NB4 (cell line): ENCODE measurements at regions not wholly inside any gene's neighbourhood (a gene's known extent, or its start where the extent isn't known, plus 50 kb on each side); places are given as distances from the start of the nearest gene placed in this dataset.

Experiments
- DNase-seq: peaks from one replicate; pipeline ENCODE4 v3.0.0; 2010; ENCODE audit warnings: low read depth
- H3K4me3 ChIP-seq: one replicate; pipeline ENCODE4 v1.5.1; 2011; ENCODE audit warnings: mild to moderate bottlenecking, low read depth, low read length, moderate library complexity
- MYC ChIP-seq: IDR thresholded peaks from 2 replicates; pipeline ENCODE4 v1.6.1; 2011; ENCODE audit warnings: low read depth, low read length
- POLR2A ChIP-seq: IDR thresholded peaks from 2 replicates; pipeline ENCODE4 v1.6.1; 2011; ENCODE audit warnings: mild to moderate bottlenecking; ENCODE audit not compliant: insufficient read length; ENCODE audit errors: extremely low read depth
- TF ChIP-seq, protein P1 (sequence below): IDR thresholded peaks from one replicate; pipeline ENCODE4 v1.5.1; 2012; ENCODE audit warnings: low read depth, low read length
- TF ChIP-seq, protein P2 (sequence below): IDR thresholded peaks from 2 replicates; pipeline ENCODE4 v1.6.1; 2011; ENCODE audit warnings: low read depth, low read length

DNA sequence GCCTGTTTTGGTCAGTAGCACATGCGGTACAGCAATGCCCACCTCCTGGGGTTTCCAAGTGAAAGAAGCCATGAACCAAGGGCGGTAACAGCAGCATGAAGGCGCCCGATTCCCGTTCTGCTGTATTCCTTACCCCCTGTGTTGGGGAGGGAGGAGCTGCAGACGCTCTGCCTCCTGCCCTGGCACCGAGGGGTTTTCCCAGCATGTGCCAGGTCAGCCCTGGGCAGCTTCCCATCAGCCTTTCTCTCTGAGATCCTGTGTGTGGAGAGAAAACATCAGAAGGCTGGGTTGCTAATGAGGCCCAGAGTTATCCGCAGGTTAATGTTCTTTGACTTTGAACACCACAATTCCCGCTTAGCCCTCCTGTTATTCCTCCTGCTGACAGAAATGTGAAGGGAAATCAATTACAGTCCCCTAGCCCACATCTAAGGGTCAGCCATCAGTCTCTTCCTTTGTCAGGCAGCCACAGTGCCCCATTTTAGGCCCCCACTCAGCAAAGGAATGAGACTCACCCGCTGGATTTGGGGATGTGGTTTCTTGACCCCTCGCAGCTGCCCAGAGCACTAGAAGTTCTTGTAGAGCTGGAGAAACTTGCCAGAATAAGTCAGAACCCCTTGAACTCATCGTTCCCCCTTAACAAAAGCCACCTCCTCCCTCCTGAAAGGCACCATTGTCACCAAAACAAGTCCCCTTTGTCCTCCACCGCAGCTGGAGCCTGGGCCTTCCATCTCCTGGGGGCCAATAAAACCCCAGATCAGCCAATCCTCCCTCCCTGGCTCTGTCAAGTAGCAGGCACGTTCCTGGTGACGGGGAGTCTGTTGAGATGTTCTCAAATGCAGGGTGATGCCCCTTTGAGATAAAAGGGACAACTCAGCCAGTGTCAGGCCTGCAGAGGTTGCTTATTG lies 168.5 kb downstream of the KATNIP start:
- DNase-seq: no peak
- TF ChIP-seq, protein P1, sequence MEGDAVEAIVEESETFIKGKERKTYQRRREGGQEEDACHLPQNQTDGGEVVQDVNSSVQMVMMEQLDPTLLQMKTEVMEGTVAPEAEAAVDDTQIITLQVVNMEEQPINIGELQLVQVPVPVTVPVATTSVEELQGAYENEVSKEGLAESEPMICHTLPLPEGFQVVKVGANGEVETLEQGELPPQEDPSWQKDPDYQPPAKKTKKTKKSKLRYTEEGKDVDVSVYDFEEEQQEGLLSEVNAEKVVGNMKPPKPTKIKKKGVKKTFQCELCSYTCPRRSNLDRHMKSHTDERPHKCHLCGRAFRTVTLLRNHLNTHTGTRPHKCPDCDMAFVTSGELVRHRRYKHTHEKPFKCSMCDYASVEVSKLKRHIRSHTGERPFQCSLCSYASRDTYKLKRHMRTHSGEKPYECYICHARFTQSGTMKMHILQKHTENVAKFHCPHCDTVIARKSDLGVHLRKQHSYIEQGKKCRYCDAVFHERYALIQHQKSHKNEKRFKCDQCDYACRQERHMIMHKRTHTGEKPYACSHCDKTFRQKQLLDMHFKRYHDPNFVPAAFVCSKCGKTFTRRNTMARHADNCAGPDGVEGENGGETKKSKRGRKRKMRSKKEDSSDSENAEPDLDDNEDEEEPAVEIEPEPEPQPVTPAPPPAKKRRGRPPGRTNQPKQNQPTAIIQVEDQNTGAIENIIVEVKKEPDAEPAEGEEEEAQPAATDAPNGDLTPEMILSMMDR: no peak
- TF ChIP-seq POLR2A (no peak), MYC (no peak)
- TF ChIP-seq, protein P2, sequence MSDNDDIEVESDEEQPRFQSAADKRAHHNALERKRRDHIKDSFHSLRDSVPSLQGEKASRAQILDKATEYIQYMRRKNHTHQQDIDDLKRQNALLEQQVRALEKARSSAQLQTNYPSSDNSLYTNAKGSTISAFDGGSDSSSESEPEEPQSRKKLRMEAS: no peak

DNA sequence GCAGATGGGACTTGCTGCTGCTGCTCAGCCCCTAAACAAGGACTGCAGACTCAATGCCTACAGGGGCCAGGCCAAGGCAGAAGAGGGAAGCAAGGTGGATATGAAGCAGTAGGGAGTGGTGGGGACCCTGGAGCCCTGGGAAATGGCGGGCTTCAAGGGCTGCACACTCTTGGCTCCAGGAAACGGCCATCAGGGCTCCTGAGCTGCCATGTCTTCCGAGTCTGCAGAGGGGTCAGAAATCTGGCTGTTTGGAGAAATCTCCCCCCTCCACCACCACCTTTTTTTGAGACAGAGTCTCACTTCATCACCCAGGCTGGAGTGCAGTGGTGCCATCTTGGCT lies 169.1 kb downstream of the KATNIP start:
- no peak for DNase-seq
- H3K4me3 ChIP-seq: no peak overlapping the region
- TF ChIP-seq MYC (no peak), POLR2A (no peak)
- TF ChIP-seq, protein P1: no peak
- TF ChIP-seq, protein P2: no peak

More for the DNA sequence above, 168.5 kb downstream of the KATNIP start:
- H3K4me3 ChIP-seq: no peak overlapping the region

DNA sequence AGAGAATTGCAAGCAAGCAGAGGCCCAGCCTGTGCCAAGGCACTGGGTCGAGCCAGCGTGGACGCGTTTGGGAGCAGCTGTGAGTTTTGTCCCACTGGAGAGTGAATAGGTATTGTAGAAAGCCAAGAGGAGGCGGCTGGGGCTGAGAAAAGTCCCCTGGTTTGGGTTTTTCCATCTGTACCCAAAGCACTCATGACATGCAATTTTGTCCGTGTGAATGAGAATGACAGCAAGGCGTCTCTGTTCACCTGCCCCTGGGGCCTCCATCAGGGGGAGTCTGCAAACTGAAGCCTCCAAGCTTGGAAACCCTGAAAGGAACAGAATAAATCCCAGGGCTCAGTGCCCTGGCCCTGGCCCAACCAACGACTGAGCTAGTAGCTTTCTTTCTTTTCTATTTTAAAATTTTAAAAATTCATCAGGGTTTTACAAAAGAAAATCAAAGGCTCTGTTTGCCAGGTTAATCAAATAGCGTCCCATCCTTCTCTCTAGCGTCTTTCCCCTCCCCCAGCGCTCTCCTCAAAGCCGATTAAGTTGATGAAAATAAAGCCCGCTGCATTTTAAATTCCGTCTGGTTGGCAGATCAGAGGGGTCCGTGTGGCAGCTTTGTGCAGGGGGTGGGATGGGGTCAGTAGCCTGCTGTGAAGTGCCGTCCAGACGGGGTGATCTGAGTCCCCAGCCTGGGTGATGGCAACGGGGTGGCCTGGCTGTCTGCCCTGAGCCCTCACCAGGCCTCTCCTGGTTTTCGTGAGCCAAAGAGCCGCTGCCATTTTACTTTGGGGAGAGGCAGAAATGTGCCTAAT lies 171.0 kb downstream of the KATNIP start:
- no peak overlapping the region for H3K4me3 ChIP-seq
- no peak for DNase-seq
- TF ChIP-seq POLR2A: no peak
- TF ChIP-seq, protein P1: no peak
- no peak for TF ChIP-seq MYC
- TF ChIP-seq, protein P2: no peak

DNA sequence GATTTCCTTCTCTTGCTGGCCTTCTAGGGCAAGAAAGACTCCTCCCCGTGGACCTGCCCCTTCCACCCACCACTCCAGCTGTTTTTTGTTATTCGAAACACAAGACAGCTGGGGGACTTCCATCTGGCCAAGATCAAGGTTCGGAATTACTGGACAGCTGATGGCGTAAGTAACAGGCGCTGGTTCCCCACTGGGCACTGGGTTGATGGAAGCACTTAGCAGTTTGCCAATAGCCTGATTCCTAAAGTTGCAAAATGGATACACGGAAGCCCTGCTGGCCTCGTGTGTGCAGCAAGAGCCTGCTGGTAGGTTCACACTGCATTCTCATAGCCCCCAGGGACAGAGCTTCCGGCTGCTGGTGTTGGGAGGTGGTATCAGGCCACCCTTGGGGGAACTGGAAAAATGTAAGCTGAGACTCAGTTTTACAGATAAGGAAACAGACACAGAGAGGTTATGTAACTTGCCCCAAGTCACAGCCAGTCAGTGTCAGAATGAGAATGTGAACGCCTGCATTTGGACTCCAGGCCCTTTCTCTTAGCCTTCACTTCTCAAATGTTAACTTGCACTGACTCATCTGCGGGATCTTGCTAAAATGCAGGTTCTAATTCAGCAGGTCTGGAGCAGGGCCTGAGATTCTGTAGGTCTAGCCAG lies 171.7 kb downstream of the KATNIP start:
- no peak overlapping the region for H3K4me3 ChIP-seq
- TF ChIP-seq MYC (peak; percentile 60), POLR2A (no peak)
- TF ChIP-seq, protein P2: peak; percentile 57
- DNase-seq: peak; percentile 95

DNA sequence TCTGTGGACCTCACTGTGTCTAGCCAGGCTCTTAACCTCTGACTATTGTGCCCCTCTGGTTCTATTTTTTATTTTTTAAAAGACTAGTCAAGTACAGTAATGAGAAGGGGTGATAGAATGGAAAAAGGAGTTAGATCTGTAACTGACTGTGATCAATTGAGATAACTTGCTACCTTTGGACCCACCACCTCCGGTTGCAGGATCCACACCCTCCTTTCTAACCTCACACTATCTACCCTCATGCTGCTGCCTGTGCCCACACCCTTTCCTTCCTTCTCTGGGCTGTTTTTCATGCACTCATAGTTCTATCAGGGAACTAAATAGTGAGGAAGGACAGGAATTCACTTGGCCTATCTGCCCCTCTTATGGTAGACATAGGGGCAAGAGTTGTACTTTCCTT lies 172.3 kb downstream of the KATNIP start:
- no peak for TF ChIP-seq MYC
- no peak overlapping the region for H3K4me3 ChIP-seq
- no peak for DNase-seq

DNA sequence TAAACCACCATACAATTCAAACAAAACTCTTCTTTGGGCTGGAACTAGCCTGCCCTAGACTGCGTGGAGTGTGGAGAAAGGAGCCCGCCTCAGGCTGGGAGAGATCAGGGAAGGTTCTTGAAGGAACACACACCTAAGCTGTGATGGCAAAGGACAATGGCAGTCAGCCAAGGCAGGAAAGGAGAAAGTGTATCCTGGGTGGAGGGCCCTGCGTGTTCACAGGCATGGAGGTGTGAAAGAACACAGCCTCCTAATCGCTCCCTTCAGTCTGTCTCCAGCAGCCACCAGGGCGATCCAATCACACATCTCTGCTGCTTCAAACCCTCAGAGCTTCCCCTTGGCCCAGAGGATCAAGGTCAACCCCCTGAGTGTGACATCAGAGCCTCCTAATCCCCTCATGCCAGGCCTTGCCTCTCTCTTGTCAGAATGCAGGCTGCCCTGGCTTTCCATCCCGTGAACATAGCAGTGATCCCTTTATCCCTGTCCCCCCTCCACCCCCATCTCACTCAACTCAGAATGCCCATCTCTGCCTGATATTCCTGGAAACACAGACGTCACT lies 173.0 kb downstream of the KATNIP start:
- no peak for DNase-seq
- H3K4me3 ChIP-seq: no peak overlapping the region
- TF ChIP-seq, protein P2: no peak
